ENCODE measurements at regions not wholly inside any gene's neighbourhood (a gene's known extent, or its start where the extent isn't known, plus 50 kb on each side); places are given as distances from the start of the nearest gene placed in this dataset.

DNA sequence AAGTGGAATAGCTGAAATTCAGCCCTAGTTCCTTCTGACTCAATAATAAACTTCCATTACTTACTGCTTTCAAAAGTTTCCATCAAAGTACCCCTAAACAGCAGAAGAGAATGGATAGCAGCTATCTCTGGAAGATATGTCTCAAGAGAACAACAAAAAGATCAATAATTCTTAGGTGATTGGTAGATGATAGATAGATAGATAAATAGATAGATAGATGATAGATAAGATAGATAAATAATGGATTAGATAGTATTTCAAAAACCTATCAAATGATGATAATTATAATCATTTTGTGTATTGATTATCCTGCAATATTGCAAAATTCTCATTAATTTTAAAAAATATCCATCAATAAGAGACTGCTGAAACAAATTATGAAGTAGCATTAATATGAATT lies 97.4 kb upstream of the CCND2 start:
- no peak overlapping the region for H3K4me3 Mint-ChIP-seq
- H3K27me3 Mint-ChIP-seq: peaks cover 2% of the 10 kb centered on the region
- H3K9me3 Mint-ChIP-seq: no peaks in the 10 kb centered on the region
- H3K4me1 Mint-ChIP-seq: peaks cover 0 to 4% (median 3%) of the 10 kb centered on the region in 3 donors
- H3K27ac Mint-ChIP-seq: no peak overlapping the region
- no peaks in the 10 kb centered on the region for H3K36me3 Mint-ChIP-seq

DNA sequence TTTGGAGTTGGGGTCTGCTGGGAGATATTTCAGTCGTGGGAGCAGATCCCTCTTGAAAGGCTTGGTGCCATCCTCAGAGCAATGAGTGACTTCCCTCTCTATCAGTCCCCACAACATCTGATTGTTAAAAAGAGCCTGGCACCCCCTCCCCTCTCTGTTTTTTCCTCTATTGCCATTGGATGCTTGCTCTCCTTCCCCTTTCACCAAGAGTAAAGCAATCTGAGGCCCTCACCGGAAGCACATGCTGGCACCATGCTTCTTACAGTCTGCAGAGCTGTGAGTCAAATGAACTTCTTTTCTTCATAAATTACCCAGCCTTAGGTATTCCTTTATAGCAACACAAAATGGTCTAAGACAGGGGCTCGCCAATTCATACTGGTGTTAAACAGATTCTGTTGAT lies 99.1 kb upstream of the CCND2 start:
- no peak overlapping the region for H3K4me3 Mint-ChIP-seq
- H3K9me3 Mint-ChIP-seq: no peaks in the 10 kb centered on the region
- no peak overlapping the region for H3K27ac Mint-ChIP-seq
- H3K4me1 Mint-ChIP-seq: peaks cover 7 to 13% (median 9%) of the 10 kb centered on the region in 3 donors
- H3K27me3 Mint-ChIP-seq: peaks cover 2% of the 10 kb centered on the region
- no peaks in the 10 kb centered on the region for H3K36me3 Mint-ChIP-seq

DNA sequence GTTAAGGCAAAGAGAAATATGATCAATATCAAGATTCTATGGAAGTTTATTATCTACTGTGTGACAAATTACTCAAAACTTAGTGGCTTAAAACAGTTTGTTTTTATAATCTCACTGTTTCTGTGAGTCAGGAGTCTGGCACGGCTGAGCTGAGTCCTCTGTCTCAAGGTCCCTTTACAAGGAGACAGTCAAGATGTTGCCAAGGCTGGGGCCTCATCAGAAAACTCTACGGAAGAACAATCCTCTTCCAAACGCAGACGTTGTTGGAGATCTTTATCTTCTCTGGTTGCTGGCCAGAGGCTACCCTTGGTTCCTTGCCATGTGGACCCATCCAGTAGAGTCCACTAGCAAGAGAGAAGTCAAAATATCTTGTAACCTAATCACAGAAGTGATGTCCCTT lies 100.6 kb upstream of the CCND2 start:
- no peak overlapping the region for H3K27ac Mint-ChIP-seq
- no peak overlapping the region for H3K4me3 Mint-ChIP-seq
- H3K36me3 Mint-ChIP-seq: no peaks in the 10 kb centered on the region
- no peaks in the 10 kb centered on the region for H3K9me3 Mint-ChIP-seq
- no peaks in the 10 kb centered on the region for H3K27me3 Mint-ChIP-seq
- H3K4me1 Mint-ChIP-seq: peaks cover 13 to 18% (median 18%) of the 10 kb centered on the region in 3 donors

DNA sequence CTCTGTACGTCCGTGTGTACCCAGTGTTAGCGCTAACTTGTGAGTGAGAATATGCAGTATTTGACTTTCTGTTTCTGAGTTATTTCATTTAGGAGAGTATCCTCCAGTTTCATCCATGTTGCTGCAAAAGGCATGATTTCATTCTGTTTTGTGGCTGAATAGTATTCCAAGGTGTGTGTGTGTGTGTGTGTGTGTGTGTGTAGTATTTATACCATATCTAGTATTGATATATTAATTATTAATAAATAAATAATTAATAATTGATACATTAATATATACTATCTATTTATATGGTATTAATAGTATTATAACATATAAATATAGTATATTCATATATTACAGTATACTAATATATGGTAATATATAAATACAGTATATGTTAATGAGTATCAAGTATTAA lies 101.8 kb upstream of the CCND2 start:
- Mint-ChIP-seq H3K36me3 (no peaks in the 10 kb centered on the region), H3K27ac (no peak overlapping the region), H3K27me3 (no peaks in the 10 kb centered on the region), H3K9me3 (no peaks in the 10 kb centered on the region), H3K4me3 (no peak overlapping the region), H3K4me1 (peaks cover 13 to 23% (median 18%) of the 10 kb centered on the region in 3 donors)

DNA sequence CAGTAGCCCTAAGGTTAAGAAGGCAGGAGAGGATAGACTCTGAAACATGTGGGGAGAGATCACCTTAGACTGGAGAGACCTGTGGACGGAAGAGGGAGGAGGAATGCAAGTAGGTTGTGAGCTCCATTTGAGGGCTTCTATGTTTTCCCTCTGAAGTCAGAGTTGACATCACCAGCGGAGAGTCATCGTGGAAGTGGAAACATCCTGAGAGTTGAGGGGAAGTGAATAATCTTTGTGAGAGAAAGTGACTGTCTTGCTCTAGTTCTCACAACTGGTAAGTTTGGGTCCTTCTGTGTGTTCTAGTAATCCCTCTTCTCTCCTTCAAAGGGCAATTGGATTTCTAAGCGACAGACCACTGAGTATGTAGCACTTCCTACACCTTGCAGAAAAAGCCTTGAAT lies 103.6 kb upstream of the CCND2 start:
- Mint-ChIP-seq H3K27ac (peak overlapping the region in 2 of 3 donors; percentile 27 to 78), H3K4me3 (peak overlapping the region in 1 of 4 donors; percentile 6)

DNA sequence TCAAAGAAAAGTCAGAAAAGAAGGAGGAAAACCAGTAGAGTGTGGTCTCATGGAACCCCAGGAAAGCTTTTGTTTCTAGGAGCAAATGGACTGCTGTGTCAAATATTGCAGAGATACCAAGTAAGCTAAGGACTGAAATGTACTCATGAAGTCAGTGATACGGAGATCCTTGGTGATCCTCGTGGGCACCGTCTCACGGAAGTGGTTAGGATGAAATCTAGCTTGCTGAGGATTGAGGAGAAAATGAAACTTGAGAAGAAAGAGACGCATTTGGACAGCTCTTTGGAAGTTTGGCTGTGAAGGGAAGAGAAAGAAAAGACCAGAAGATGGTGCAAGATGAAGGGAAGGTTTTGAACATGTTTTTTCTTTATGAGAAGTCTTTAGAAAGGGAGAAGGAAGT lies 104.0 kb upstream of the CCND2 start:
- Mint-ChIP-seq H3K4me1 (peaks cover 19 to 28% (median 24%) of the 10 kb centered on the region in 3 donors), H3K36me3 (no peaks in the 10 kb centered on the region), H3K9me3 (no peaks in the 10 kb centered on the region), H3K4me3 (peak overlapping the region in 3 of 4 donors; percentile 6 to 85 (median 7)), H3K27ac (peak overlapping the region in 2 of 3 donors; percentile 27 to 78), H3K27me3 (no peaks in the 10 kb centered on the region)

More for the DNA sequence above, 103.6 kb upstream of the CCND2 start:
- Mint-ChIP-seq H3K4me1 (peaks cover 18 to 26% (median 21%) of the 10 kb centered on the region in 3 donors), H3K36me3 (no peaks in the 10 kb centered on the region), H3K27me3 (no peaks in the 10 kb centered on the region), H3K9me3 (no peaks in the 10 kb centered on the region)

DNA sequence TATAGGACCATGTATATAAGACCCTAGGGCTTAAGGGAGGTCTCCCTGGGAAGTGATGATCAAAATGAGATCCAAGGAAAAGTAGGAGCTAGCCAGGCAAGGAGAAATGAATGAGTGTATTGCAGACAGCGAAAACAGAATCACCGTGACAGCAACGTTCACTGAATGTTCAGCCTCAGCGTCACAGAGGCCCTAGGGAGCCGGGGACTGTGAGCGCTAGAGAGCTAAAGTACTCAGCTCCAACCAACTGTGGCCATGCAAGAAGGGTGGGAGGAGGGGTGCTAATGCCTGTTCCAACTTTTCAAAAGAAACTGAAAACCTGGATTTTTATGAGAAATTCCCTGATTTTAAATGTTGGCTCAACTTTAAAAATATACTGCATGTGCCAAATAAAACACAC lies 105.5 kb upstream of the CCND2 start:
- Mint-ChIP-seq H3K36me3 (no peaks in the 10 kb centered on the region), H3K27ac (no peak overlapping the region), H3K4me1 (peaks cover 19 to 28% (median 24%) of the 10 kb centered on the region in 3 donors), H3K9me3 (no peaks in the 10 kb centered on the region), H3K4me3 (peak overlapping the region in 2 of 4 donors; percentile 3 to 4), H3K27me3 (no peaks in the 10 kb centered on the region)

DNA sequence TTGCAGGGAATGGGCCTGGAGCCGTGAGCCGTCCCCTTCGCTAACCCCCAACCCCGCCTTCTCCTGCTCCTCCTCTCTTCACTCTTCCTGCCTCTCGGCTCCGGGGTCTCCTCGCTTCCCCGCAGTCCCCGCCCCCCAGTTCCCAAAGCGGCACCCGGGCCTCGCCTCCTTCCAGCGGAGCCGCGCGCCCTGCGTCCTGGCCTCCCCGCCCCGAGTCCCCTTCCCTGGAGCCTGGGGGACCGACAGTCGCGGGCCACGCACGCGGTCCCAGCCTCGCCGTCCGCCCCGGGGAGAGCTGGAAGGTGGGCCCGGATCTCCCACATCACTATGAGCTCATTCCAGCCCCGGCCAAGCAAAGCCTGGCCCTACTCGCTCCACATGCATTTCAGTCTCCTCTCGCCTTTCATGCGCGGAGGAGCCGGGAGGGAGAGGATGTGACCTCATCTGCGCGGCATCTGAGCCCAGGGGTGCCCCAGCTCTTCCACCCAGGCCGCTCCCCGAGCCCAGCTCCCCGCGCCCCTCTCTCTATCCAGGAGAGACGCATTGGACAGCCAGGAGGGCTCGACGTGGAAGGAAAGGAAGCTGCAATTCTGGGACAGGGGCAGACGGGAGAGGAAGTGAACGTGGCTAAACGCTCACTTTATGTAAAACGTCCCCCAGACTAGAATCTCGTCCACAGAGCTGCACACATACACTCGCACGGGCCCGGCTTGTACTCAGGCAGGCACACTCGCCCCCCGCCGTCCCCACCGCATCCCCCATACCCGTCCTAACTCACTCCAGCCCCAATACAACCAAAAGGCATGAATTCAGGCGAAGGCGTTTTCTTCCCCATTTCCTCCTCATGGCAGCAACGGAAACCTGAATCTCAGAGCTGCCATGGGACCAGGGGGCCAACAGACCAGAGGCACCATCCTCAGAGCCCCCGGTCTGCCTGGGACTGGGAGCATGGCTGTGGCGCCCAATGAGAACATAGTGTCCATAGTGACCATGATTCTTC lies 108.7 kb upstream of the CCND2 start:
- no peaks in the 10 kb centered on the region for H3K36me3 Mint-ChIP-seq
- H3K27ac Mint-ChIP-seq: peak overlapping the region; percentile 6 to 95 (median 93)
- peaks cover 17 to 25% (median 20%) of the 10 kb centered on the region in 3 donors for H3K4me1 Mint-ChIP-seq
- H3K9me3 Mint-ChIP-seq: no peaks in the 10 kb centered on the region
- H3K4me3 Mint-ChIP-seq: peak overlapping the region; percentile 73 to 97 (median 92)
- no peaks in the 10 kb centered on the region for H3K27me3 Mint-ChIP-seq

DNA sequence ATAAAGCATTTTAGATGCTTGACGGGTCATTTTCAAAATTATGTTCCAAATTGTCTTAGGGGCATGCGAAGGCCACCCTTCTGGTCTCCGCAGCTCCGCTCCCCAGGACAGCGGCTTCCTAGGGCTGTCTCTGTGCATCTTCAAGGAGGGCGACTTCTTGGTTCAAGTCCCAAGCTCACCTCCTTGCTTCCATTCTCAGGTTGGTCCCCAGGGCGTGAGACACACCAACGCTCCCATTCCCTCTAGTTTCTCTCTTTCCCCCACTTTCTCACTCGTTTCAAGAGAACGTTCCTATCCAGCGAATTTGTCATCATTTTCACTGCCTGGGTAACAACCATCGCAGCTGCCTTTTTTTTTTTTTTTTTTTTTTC lies 109.4 kb upstream of the CCND2 start:
- Mint-ChIP-seq H3K4me1 (peaks cover 12 to 19% (median 13%) of the 10 kb centered on the region in 3 donors), H3K4me3 (peak overlapping the region; percentile 73 to 97 (median 89)), H3K36me3 (no peaks in the 10 kb centered on the region), H3K27me3 (no peaks in the 10 kb centered on the region), H3K27ac (no peak overlapping the region), H3K9me3 (no peaks in the 10 kb centered on the region)

DNA sequence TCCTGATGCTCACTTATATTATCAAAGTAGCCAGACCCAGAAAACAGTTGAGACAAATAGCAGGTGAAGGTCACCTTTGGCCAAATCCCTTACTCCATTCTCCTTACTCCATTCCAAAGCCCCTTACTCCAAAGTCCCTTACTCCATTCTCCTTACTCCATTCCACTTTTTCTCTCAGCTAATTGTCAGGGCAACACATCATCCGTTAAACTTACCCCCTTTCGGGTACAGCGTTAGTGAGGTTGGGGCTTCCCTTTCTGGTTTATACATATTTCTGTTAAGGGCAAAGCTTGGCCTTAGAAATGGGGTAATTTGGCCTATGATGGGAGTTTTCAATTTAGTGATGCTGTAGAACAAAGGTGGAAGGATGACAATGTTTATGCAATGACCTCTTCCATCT lies 111.8 kb upstream of the CCND2 start:
- Mint-ChIP-seq H3K9me3 (no peaks in the 10 kb centered on the region), H3K4me3 (no peak overlapping the region), H3K4me1 (peaks cover 5 to 6% (median 6%) of the 10 kb centered on the region in 3 donors), H3K27ac (no peak overlapping the region), H3K36me3 (no peaks in the 10 kb centered on the region), H3K27me3 (no peaks in the 10 kb centered on the region)

DNA sequence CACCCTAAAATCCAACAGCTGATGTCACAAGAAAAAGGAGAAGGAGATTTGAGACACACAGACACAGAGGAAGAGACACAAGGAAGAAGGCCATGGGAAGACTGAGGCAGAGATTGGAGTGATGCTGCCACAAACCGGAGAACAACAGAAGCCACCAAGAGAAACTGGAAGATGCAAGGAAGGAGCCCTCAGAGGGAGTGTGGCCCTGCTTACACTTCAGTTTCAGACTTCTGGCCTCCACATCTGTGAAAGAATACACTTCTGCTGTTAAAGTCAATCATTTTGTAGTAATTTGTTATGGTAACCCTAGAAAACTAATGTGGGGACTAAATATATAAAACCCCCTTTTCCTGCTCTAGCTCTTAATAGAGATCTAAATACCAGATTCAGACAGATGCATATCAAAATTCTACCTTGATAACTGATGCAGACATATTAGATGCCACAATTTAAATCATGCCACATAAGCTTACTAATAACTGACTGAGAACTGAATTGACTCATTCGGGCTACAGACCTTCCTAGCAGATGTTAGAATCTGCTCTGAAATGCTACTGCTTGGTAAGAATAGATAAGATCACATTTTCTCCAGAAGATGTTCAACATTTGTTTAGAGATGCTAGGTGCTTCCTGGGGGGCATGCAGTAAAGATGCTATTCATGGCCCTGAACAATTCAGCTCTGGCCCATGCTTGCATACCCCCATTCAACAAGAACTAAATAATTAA lies 113.1 kb upstream of the CCND2 start:
- no peak overlapping the region for H3K27ac Mint-ChIP-seq
- H3K9me3 Mint-ChIP-seq: peaks cover 0 to 1% (median 0%) of the 10 kb centered on the region in 3 donors
- no peaks in the 10 kb centered on the region for H3K27me3 Mint-ChIP-seq
- peaks cover 6 to 7% (median 6%) of the 10 kb centered on the region in 3 donors for H3K4me1 Mint-ChIP-seq
- no peaks in the 10 kb centered on the region for H3K36me3 Mint-ChIP-seq
- peak overlapping the region in 1 of 4 donors; percentile 12 for H3K4me3 Mint-ChIP-seq

DNA sequence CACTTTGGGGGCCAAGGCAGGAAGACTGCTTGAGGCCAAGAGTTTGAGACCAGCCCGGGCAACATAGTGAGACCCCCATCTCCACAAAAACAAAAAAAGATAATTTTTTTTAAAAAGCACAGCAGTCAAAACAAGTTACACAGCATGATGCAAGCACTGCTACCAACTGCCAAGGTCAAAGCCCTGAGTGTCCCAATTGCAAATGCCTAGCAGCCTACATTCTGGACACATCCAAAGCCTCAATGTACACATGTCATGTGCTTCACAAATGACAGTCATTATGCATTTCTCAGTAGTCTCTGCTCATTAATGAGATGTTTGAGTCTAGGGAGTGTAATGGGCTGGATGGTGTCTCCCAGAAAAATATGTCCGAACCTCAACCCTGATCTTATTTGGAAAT lies 113.7 kb upstream of the CCND2 start:
- Mint-ChIP-seq H3K27me3 (no peaks in the 10 kb centered on the region), H3K27ac (no peak overlapping the region), H3K4me3 (no peak overlapping the region), H3K9me3 (peaks cover 0 to 1% (median 0%) of the 10 kb centered on the region in 3 donors), H3K36me3 (no peaks in the 10 kb centered on the region), H3K4me1 (peaks cover 4 to 7% (median 5%) of the 10 kb centered on the region in 3 donors)

DNA sequence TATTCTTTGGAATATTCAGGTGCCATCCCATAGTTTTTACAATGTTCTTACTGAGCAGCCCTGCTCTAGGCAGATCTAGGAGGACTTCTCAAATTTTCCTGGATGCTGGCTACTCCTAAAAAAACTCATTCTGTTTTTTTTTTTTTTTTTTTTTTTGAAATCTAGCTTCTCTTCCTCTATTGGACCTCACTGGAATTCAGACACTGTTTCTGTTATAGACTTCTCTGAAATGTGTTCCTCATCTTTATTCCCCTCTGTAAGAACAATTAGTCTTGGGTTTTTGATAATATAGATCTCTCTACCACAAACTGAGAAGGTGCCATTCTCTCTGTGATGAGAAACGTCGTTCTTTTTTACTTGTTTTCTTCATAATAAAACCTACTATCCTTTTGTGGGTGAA lies 115.3 kb upstream of the CCND2 start:
- H3K27me3 Mint-ChIP-seq: no peaks in the 10 kb centered on the region
- H3K9me3 Mint-ChIP-seq: peaks cover 0 to 4% (median 0%) of the 10 kb centered on the region in 3 donors
- H3K4me1 Mint-ChIP-seq: peaks cover 15 to 16% (median 16%) of the 10 kb centered on the region in 3 donors
- H3K4me3 Mint-ChIP-seq: peak overlapping the region in 1 of 4 donors; percentile 12
- no peaks in the 10 kb centered on the region for H3K36me3 Mint-ChIP-seq
- H3K27ac Mint-ChIP-seq: no peak overlapping the region

DNA sequence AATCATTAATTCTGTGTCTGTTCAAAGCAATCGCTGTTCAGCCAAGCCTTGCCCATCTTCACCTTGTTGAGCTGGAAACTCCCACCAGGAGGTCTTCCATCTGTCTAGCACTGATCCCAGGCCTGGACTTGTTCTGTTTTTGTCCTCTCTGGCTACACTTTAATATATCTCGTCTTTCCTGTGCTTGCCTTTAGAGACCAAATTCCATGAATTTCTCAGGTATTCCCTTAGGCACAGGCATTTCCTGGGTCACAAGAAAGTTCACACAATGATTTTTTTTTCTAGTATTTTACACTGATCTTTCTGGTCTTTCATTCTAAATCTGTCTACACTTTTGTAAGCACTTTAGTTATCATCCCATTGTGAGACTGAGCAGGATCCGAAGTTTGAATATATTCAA lies 116.4 kb upstream of the CCND2 start:
- H3K27ac Mint-ChIP-seq: no peak overlapping the region
- no peak overlapping the region for H3K4me3 Mint-ChIP-seq
- no peaks in the 10 kb centered on the region for H3K36me3 Mint-ChIP-seq
- H3K4me1 Mint-ChIP-seq: peaks cover 24 to 28% (median 27%) of the 10 kb centered on the region in 3 donors
- peaks cover 0 to 4% (median 0%) of the 10 kb centered on the region in 3 donors for H3K9me3 Mint-ChIP-seq
- no peaks in the 10 kb centered on the region for H3K27me3 Mint-ChIP-seq

DNA sequence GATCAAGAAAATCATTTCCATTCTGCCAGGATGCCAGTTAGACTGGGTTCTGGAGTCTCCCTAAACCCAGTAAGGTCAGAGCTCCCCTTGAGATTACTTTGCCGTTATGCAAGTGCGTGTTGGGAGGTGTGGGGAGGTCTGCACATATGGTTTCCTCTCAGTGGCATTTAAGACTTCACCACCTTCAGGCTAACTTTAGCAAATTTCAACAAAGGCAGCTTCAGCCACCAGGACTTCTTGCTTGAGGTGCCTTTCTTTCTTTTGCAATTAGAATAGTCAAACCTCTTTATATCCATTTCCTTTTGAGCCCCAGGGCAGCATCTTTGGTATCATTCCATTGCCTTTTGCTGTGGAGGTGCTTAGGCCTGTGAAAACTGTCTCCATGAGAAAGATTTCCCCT lies 117.2 kb upstream of the CCND2 start:
- Mint-ChIP-seq H3K27ac (peak overlapping the region in 1 of 3 donors; percentile 64), H3K36me3 (no peaks in the 10 kb centered on the region), H3K9me3 (peaks cover 0 to 4% (median 0%) of the 10 kb centered on the region in 3 donors), H3K4me1 (peaks cover 32 to 36% (median 35%) of the 10 kb centered on the region in 3 donors), H3K4me3 (no peak overlapping the region), H3K27me3 (no peaks in the 10 kb centered on the region)

Data from IgD-negative memory B cell (primary cell).